Mesendoderm (in vitro differentiated cells): ENCODE measurements at regions not wholly inside any gene's neighbourhood (a gene's known extent, or its start where the extent isn't known, plus 50 kb on each side); places are given as distances from the start of the nearest gene placed in this dataset.

Experiments used
- DNase-seq: peaks from one replicate; pipeline ENCODE4 v3.0.0; 2013
- H2AK5ac ChIP-seq: 2 replicates; pipeline ENCODE4 v1.6.1; 2013; ENCODE audit warnings: low read length, inconsistent platforms
- H2BK120ac ChIP-seq: 2 replicates; pipeline ENCODE4 v1.6.1; 2013; ENCODE audit warnings: low read depth, mild to moderate bottlenecking, low read length, moderate library complexity, mixed read lengths
- H2BK15ac ChIP-seq: replicated peaks from 2 replicates; pipeline ENCODE4 v1.6.1; 2013; ENCODE audit warnings: low read depth, mild to moderate bottlenecking, moderate library complexity
- H2BK5ac ChIP-seq: 2 replicates; pipeline ENCODE4 v1.6.1; 2013; ENCODE audit warnings: low read length, inconsistent platforms
- H3K18ac ChIP-seq: 2 replicates; pipeline ENCODE4 v1.6.1; 2013; ENCODE audit warnings: mild to moderate bottlenecking, low read length, mixed read lengths
- H3K23ac ChIP-seq: one replicate; pipeline ENCODE4 v1.6.1; 2013; ENCODE audit warnings: low read length
- H3K27ac ChIP-seq: 2 replicates; pipeline ENCODE4 v1.5.1; 2013; ENCODE audit warnings: low read depth, mild to moderate bottlenecking, inconsistent platforms, low read length, moderate library complexity
- H3K27me3 ChIP-seq: 2 replicates; pipeline ENCODE4 v1.6.1; 2013; ENCODE audit warnings: low read length, control low read depth, mild to moderate bottlenecking, inconsistent platforms; ENCODE audit not compliant: insufficient read depth, poor library complexity
- H3K36me3 ChIP-seq: 2 replicates; pipeline ENCODE4 v1.6.1; 2013; ENCODE audit warnings: low read length, inconsistent platforms; ENCODE audit not compliant: control insufficient read depth, insufficient read depth
- H3K4ac ChIP-seq: one replicate; pipeline ENCODE4 v1.6.1; 2013; ENCODE audit warnings: low read depth, mild to moderate bottlenecking, low read length, moderate library complexity
- H3K4me1 ChIP-seq: 2 replicates; pipeline ENCODE4 v1.6.1; 2013; ENCODE audit warnings: low read depth, low read length, inconsistent platforms; ENCODE audit not compliant: control insufficient read depth
- H3K4me2 ChIP-seq: 2 replicates; pipeline ENCODE4 v1.6.1; 2013; ENCODE audit warnings: low read length
- H3K4me3 ChIP-seq: 2 replicates; pipeline ENCODE4 v1.5.1; 2013; ENCODE audit warnings: mild to moderate bottlenecking, low read length
- H3K56ac ChIP-seq: one replicate; pipeline ENCODE4 v1.6.1; 2013; ENCODE audit warnings: low read length
- H3K79me1 ChIP-seq: 2 replicates; pipeline ENCODE4 v1.6.1; 2013; ENCODE audit warnings: low read length, inconsistent platforms
- H3K79me2 ChIP-seq: 2 replicates; pipeline ENCODE4 v1.6.1; 2013; ENCODE audit warnings: mild to moderate bottlenecking, low read length; ENCODE audit not compliant: control insufficient read depth, insufficient read depth
- H3K9ac ChIP-seq: 2 replicates; pipeline ENCODE4 v1.6.1; 2013; ENCODE audit warnings: low read length, inconsistent platforms
- H4K5ac ChIP-seq: one replicate; pipeline ENCODE4 v1.6.1; 2013; ENCODE audit warnings: low read length
- H4K8ac ChIP-seq: one replicate; pipeline ENCODE4 v1.6.1; 2013; ENCODE audit warnings: low read depth, mild to moderate bottlenecking, control low read depth, low read length, moderate library complexity
- WGBS: extraction: QIAGEN DNeasy Blood & Tissue Kit; methylation state at CpG from one replicate; pipeline ENCODE4 v1.1.7; 2013; ENCODE audit warnings: low lambda C conversion rate, missing lambda C conversion rate; ENCODE audit not compliant: insufficient coverage; ENCODE audit errors: extremely low coverage; 5-methylcytosine and 5-hydroxymethylcytosine counted together

- Histone ChIP-seq H3K27ac (no peak overlapping the region), H3K36me3 (no peaks in the 10 kb centered on the region), H4K8ac (no peak overlapping the region), H2BK15ac (no peak overlapping the region), H3K4ac (no peak overlapping the region), H2AK5ac (no peak overlapping the region), H3K4me2 (no peak overlapping the region), H3K9ac (no peak overlapping the region), H3K79me2 (no peaks in the 10 kb centered on the region), H4K5ac (no peak overlapping the region), H3K4me3 (no peak overlapping the region), H3K56ac (no peak overlapping the region), H2BK5ac (no peak overlapping the region), H3K4me1 (no peaks in the 10 kb centered on the region), H2BK120ac (no peak overlapping the region), H3K23ac (no peak overlapping the region), H3K27me3 (no peaks in the 10 kb centered on the region), H3K18ac (no peak overlapping the region), H3K79me1 (no peaks in the 10 kb centered on the region)
- no peak for DNase-seq
- WGBS = no CpG with 5 or more reads among the region's 3 CpGs
Observed at GRCh38 chr18:59087391-59087790, 52.3 kb upstream of the SEC11C start.
